Testis (tissue), 2 donors: ENCODE measurements at regions not wholly inside any gene's neighbourhood (a gene's known extent, or its start where the extent isn't known, plus 50 kb on each side); places are given as distances from the start of the nearest gene placed in this dataset.

Source experiments
- DNase-seq: peaks from one replicate; pipeline ENCODE4 v3.0.0-alpha.2; 2019
- H3K27ac ChIP-seq, 2 donors: fragments of 200-600 bp; sonication (generic); one replicate each; pipeline ENCODE4 v1.5.1; 2019
- H3K27me3 ChIP-seq: fragments of 200-600 bp; sonication (generic); one replicate; pipeline ENCODE4 v1.5.1; 2019
- H3K36me3 ChIP-seq: fragments of 200-600 bp; sonication (generic); one replicate; pipeline ENCODE4 v1.5.1; 2017; ENCODE audit warnings: low read depth; ENCODE audit errors: missing control alignments
- H3K4me1 ChIP-seq: fragments of 200-600 bp; sonication (generic); one replicate; pipeline ENCODE4 v1.5.1; 2019
- H3K4me3 ChIP-seq, 2 donors: fragments of 200-600 bp; sonication (generic); one replicate each; pipeline ENCODE4 v1.5.1; 2017 to 2019
- H3K9me3 ChIP-seq: fragments of 200-600 bp; sonication (generic); one replicate; pipeline ENCODE4 v1.5.1; 2017
- CTCF ChIP-seq, 3 experiments: fragments of 450-650 bp in 2 of 3; fragments of 200-600 bp in 1 of 3; sonication (generic) in 1 of 3; IDR thresholded peaks; one replicate each; pipeline ENCODE4 v1.5.1; 2016 to 2019; ENCODE audit warnings: antibody characterized with exemption in 3 of 3, mild to moderate bottlenecking in 2 of 3, moderate library complexity in 1 of 3
- POLR2A ChIP-seq: fragments of 450-650 bp; IDR thresholded peaks from one replicate; pipeline ENCODE4 v1.6.1; 2017; ENCODE audit warnings: antibody characterized with exemption, mild to moderate bottlenecking, moderate library complexity
- WGBS, 2 donors: methylation state at CpG; one replicate each; pipeline ENCODE4 v1.1.5; 2018; 5-methylcytosine and 5-hydroxymethylcytosine counted together
- intact Hi-C: fragments of 100-400 bp; cut with DNase I; formaldehyde crosslinking; loops from one replicate; pipeline ENCODE4 v1.15.1; 2023; ENCODE audit warnings: low total_unique reads

DNA sequence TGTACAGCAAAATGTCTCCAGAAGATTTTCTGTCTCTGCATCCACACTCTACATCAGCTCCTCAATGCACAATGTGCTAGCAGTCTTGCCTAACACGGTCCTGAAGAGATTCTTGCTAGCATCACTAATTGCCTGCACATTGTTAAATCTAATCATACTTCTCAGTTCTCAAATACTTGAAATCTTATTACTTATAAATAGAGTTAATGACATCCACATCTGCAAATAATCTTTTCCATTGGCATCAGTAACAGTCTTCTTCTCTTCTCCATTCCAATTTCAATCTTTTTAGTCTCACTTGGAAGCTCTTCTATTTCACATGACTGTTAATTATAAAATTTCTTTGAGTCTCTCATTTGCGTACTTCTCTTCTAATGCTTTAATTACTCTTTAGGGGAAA is 630.5 kb upstream of the SLITRK6 start:
- 71 to 74% methylated on average over 2 of the region's 2 CpGs for WGBS, 2 donors
- intact Hi-C loops, result no loop called here
- TF ChIP-seq CTCF (IDR thresholded peaks at IDR 0.05) (no peak), POLR2A (no peak)
- Histone ChIP-seq H3K27me3 (no peaks in the 10 kb centered on the region), H3K4me3 (no peak overlapping the region), H3K4me1 (no peaks in the 10 kb centered on the region), H3K27ac (no peak overlapping the region), H3K36me3 (no peaks in the 10 kb centered on the region), H3K9me3 (no peaks in the 10 kb centered on the region)
- no peak for DNase-seq

- intact Hi-C loops, result no loop called here
- no peak for TF ChIP-seq POLR2A
- no peak for TF ChIP-seq CTCF (IDR thresholded peaks at IDR 0.05)
- Histone ChIP-seq H3K9me3 (no peaks in the 10 kb centered on the region), H3K4me3 (no peak overlapping the region), H3K4me1 (no peaks in the 10 kb centered on the region), H3K36me3 (no peaks in the 10 kb centered on the region), H3K27me3 (no peaks in the 10 kb centered on the region), H3K27ac (no peak overlapping the region)
- 48 to 63% methylated on average over 1 of the region's 1 CpG for WGBS, 2 donors
- DNase-seq, result no peak
Observed at GRCh38 chr13:86438034-86438433, 638.8 kb upstream of the SLITRK6 start.

DNA sequence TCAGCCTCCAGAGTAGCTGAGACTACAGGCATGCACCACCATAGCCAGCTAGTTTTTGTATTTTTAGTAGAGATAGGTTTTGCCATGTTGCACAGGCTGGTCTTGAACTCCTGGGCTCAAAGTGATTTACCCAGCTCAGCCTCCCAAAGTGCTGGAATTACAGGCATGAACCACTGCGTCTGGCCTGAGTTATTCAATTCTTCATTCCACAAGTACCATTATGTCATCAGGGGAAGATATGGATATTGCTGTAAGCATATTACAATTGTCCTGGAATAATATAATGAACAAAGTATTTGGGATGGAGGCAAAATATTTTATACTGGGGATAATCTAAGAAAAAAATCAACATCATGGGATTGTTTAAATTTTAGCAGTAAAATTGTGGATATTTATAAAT is 646.0 kb upstream of the SLITRK6 start:
- Histone ChIP-seq H3K27me3 (no peaks in the 10 kb centered on the region), H3K4me1 (no peaks in the 10 kb centered on the region), H3K9me3 (no peaks in the 10 kb centered on the region), H3K36me3 (no peaks in the 10 kb centered on the region), H3K4me3 (no peak overlapping the region), H3K27ac (no peak overlapping the region)
- no peak for DNase-seq
- WGBS, 2 donors, result 73 to 93% methylated on average over 1 of the region's 1 CpG
- intact Hi-C loops, result no loop called here
- TF ChIP-seq POLR2A (no peak), CTCF (IDR thresholded peaks at IDR 0.05) (no peak)

GRCh38 chr13:86445672-86446071 is 646.5 kb upstream of the SLITRK6 start:
- no peak for TF ChIP-seq POLR2A
- no peak for TF ChIP-seq CTCF (IDR thresholded peaks at IDR 0.05)
- no peaks in the 10 kb centered on the region for H3K27me3 ChIP-seq
- no peaks in the 10 kb centered on the region for H3K4me1 ChIP-seq
- DNase-seq, result no peak
- no peaks in the 10 kb centered on the region for H3K9me3 ChIP-seq
- no peak overlapping the region for H3K4me3 ChIP-seq
- H3K36me3 ChIP-seq, result no peaks in the 10 kb centered on the region
- WGBS, 2 donors, result 69 to 71% methylated on average over 3 of the region's 3 CpGs
- no peak overlapping the region for H3K27ac ChIP-seq
- intact Hi-C loops, result no loop called here

- H3K4me1 ChIP-seq, result no peaks in the 10 kb centered on the region
- no peaks in the 10 kb centered on the region for H3K9me3 ChIP-seq
- peak; percentile 15 for DNase-seq
- TF ChIP-seq CTCF (IDR thresholded peaks at IDR 0.05), result no peak
- TF ChIP-seq POLR2A, result no peak
- H3K27ac ChIP-seq, result no peak overlapping the region
- H3K27me3 ChIP-seq, result no peaks in the 10 kb centered on the region
- H3K4me3 ChIP-seq, result no peak overlapping the region
- intact Hi-C loops, result no loop called here
- no peaks in the 10 kb centered on the region for H3K36me3 ChIP-seq
- WGBS, 2 donors, result 69 to 71% methylated on average over 2 of the region's 2 CpGs
Observed at GRCh38 chr13:86446311-86446710, 647.1 kb upstream of the SLITRK6 start.
